DLD1 (cell line): ENCODE measurements at regions not wholly inside any gene's neighbourhood (a gene's known extent, or its start where the extent isn't known, plus 50 kb on each side); places are given as distances from the start of the nearest gene placed in this dataset.

Source experiments
- in situ Hi-C: cut with HindIII; loops from 2 replicates; pipeline ENCODE4 v1.10.0; 2017; ENCODE audit warnings: low sequenced_read_pairs

DNA sequence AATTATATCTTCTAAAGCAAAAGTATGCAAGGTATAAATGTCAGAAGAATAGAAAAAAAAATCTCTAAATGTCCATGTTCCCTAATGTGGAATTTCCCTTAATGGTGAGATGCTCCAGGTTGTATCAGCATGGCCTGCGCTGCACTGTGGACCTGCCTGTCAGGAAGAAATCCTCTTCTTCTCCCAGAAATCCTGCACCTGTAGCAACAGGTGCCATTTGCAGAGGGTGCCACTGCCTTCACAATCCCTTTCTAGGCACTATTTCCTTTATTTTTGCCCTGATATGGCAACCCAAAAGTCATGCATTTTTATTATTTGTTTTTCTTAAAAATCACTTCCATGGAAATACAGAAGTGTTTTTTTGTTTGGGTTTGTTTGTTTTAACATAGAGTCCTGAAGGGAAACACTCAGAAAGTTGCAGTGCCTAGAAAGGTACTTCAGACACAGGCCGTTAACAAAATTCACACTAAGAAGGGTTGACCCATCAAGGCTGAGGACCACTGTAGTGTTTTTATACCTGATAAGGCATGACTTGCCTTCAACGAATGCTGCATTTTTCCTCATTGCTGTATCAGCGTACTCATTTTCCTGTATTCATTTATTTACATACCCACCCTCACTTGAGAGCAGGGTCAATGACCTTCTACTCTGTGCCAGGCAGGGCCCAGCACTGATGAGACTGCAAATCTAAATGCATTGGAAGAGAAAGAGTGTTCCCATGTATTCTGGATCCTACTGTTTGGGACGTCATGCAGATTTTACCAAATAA is 177.8 kb downstream of the SNX18 start:
- in situ Hi-C loops, result no loop called here

DNA sequence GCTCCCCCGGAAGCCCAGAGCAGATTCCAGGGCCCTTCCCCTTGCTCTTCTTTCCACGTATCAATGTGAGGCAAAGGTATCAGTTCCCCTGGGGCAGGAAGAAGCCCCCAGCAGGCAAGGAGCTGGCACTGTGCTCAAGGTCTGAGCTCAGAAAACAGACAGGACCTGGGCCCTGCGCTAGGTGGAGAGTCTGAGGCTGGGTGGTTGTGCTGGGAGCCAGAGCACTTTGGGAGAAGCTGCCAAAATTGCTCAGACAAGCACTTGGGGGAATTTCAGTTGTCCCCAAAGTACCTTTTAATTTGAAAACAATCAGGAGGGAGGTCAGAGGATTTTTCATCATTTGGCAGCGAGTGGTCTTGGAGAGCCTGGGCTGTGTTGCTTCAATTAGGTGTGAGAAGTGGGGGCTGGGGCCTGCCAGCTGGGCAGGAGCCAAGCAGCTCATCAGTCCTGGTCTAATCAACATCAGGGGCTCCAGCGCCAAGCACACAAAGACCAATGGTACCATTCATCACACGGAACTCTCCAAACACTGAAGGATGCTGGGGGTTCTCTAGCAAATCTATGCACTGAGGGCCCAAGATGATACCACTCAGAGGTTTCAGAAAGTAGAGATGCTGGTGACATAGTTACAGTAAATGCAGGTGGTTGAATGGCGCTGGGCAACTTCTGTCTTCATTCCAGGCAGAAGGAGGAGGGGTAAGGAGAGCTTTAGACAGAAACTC is 176.5 kb downstream of the SNX18 start:
- in situ Hi-C loops, result no loop called here

- in situ Hi-C loops, result no loop called here
Measured at GRCh38 chr5:54692631-54693030, 175.1 kb downstream of the SNX18 start.

- in situ Hi-C loops, result no loop called here
Measured at GRCh38 chr5:54691656-54692055, 174.1 kb downstream of the SNX18 start.

DNA sequence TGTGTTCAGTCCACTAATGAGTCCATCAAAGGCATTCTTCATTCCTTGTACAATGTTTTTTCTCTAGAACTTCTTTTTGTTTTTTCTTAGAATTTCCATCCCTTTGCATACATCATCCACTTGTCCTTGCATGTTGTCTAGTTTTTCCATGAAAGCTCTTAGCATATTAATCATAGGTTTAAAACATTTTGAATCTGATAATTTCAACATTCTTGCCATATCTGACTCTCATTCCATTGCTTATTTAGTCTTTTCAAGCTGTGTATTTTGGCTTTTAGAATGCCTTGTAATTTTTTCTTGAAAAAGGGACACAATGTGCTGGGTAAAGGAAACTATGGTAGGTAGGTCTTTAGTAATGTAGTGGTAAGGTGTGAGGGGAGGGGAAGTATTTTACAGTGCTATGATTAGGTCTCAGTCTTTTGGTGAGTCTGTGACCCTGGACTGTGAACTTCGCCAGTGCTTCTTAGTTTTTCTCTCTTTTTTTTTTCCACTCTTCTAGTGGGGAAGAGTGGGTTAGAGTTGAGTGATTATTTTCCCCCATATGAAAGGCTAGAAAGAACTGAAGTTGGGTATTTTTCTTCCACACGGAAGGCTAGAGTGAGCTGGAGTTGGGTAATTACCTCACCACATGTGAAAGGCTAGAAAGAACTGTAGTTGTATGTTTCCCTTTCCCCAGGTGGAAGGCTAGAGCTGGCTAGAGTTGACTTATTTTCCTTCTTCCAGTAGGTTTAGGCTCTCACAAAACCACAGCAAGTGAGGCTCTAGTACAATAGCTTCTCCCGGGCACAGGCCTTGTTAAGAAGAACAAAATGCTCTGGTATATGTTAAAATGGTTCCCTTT is 172.1 kb downstream of the SNX18 start:
- in situ Hi-C loops, result no loop called here

- in situ Hi-C loops, result no loop called here
Measured at GRCh38 chr5:54680998-54681397, 163.4 kb downstream of the SNX18 start.

GRCh38 chr5:54679686-54680085 is 162.1 kb downstream of the SNX18 start:
- in situ Hi-C loops, result no loop called here

DNA sequence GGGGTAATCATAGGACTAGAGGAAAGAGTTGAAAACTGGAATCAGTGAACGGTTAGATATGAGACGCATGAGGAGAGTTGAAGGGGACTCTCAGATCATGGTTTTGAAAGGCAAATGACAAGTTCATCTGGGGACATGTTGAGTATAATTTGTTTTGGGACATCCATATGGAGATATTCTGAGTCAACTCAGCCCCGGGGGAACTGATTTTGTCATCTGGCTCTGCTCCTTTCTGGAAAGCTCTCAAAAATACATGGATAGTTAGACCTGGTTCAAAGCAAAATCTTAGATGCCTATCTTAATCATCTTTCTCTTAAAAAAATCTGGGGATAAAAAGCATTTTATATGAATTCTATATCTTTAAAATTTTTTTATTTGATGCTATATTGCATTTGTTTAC is 161.2 kb downstream of the SNX18 start:
- in situ Hi-C loops, result no loop called here

DNA sequence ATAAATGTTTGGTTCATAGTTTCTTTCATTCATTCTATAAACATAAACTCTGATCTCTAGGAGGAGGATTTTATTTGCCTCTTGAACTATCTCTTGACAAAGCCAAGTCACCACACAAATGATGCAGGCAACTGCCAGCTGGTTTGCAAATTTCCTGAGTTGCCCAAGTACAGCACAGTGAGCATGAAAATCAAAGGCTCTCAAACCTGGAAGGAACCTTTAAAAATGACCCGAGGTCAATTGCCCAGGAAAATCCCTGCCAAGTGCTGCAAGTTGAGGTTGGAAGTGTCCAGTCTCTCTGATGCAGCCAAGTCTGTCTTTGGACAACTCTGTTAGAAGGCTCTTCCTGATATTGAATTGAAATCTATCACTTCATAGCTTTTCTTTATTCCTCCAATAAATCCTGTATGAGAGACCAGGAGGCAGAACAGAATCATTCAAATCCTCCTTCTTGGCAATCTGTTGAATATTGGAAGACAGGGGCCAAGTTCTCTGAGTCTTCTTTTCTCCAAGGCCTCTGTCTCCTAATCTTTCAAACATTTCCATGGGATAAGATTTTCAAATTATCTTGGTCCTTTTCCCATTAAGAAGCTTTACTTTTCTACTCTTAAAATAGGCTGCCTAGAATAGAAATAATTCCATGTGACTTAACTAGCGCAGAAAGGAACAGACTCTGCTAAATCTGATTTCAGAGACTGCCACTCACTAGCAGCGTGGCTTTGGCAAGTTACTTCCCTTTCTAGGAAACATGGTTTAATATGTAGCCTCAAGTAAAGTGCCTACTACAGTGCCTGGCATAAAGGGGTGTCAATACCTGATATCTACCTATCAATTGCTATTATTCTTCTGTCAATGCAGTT is 159.2 kb downstream of the SNX18 start:
- in situ Hi-C loops, result no loop called here

DNA sequence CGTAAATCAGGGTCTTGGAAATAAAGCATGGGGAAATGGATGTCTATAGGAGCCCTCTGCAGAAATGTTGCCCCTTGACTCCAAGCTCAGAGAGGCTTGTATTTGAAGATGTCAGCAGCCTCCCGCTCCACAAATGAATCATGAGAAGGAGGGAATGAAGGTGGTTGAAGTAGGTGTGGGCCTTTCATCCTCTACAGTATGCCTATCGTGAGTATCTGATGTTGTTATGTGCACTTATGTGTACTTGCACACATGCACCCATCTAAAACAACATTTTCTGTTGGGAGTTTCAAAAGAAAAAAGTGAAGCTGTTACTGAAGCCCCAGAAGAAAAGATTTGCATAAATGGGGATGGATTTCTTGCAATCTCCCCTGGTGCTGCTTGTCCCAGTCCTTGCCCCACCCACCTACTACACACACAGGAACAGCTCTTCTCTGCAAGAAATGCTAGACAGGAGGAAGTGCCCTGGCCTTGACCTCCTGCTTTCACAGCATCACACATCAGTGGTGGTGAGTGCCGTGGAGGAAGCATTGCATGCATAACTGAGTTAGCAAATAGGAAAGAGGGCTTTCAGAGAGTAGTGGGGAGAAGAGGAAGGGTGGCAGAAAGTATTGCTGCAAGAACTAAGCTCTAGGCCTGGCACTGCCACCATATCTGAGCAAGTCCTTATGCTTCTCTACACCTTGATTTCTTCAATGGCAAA is 156.1 kb downstream of the SNX18 start:
- in situ Hi-C loops, result no loop called here

DNA sequence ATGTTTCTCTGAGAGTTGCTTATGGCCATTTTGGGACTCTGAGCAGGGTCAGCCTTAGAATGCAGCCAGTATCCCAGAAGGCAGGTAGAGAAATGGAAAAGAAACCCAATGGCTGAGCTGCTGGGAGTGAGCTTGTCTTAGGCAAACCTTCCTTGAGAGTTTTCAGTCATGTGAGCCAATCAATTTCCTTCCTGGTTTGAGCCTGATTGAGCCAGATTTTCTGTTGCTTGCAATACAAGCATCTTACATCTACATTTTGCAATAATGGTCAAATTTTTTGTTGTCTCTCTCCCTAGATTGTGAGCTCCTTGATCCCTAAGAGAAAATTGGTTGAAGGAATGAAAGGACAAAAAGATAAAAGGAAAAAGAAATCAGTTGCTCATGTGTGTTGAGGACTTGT is 155.3 kb downstream of the SNX18 start:
- in situ Hi-C loops, result no loop called here

- in situ Hi-C loops, result no loop called here
Measured at GRCh38 chr5:54671681-54672080, 154.1 kb downstream of the SNX18 start.

GRCh38 chr5:54671111-54671531 is 153.6 kb downstream of the SNX18 start:
- in situ Hi-C loops, result no loop called here

- in situ Hi-C loops, result no loop called here
Measured at GRCh38 chr5:54670281-54670680, 152.7 kb downstream of the SNX18 start.

DNA sequence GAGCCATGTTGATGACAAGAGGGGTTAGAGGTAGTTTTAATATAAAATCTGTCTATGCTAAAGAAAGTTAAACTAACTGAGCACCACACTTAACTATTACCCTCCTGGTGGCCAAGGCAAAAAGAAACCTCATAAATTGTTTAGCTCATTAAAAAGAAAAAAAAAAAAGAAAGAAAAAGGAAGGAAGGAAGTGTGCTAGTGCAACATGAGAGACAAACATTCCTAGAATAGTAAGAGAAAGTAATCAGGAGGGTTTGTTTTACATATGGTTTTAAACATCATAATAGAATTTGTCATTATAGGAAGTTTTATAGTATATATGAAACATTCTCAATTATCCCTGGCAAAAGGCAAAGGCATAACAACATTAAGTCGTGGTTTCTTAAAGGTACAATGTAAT is 152.3 kb downstream of the SNX18 start:
- in situ Hi-C loops, result no loop called here

DNA sequence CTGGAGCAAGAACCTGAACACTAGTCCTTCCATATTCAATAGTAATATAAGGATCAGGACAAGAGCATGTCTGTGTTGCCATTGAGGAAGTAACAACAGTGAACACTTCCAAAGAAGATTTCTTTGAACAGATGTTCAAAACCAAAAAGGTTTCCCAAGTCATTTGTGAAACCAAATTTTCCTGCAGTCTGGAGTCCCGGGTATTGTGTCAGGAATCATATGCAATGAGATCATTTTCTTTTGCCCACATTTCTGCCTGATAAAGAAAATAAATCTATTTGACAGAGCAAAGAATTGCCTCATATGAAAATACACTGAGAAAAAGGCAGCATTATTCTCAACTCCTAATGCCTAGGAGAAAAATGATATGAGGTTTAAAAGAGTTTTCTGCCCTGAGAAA is 151.7 kb downstream of the SNX18 start:
- in situ Hi-C loops, result no loop called here

GRCh38 chr5:54668096-54668495 is 150.5 kb downstream of the SNX18 start:
- in situ Hi-C loops, result no loop called here

GRCh38 chr5:54667136-54667535 is 149.6 kb downstream of the SNX18 start:
- in situ Hi-C loops, result no loop called here

- in situ Hi-C loops, result no loop called here
Measured at GRCh38 chr5:54663866-54664265, 146.3 kb downstream of the SNX18 start.

DNA sequence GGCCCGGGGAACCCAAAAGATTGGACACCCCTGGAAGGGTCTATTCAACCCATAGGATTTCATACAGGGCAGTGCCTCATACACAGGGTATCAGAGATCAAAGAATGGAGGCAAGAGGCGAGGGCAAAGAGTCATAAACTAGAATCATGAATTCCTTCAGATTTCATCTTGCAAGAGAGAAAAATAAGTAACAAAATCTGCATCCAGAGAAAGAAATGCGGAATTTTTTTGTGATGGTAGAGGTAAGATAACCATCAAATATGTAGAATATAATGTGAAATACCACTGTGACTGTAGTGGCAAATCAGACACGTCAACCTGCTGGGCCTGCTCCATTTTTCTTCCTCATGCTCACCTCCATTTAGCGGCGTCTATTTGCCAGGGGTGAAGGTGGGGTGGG is 143.6 kb downstream of the SNX18 start:
- in situ Hi-C loops, result no loop called here
